Adrenal gland (tissue), 5 donors: ENCODE measurements at regions not wholly inside any gene's neighbourhood (a gene's known extent, or its start where the extent isn't known, plus 50 kb on each side); places are given as distances from the start of the nearest gene placed in this dataset.

Experiments
- POLR2A ChIP-seq, 2 donors: fragments of 450-650 bp; IDR thresholded peaks; one replicate each; pipeline ENCODE4 v1.6.1; 2017; ENCODE audit warnings: antibody characterized with exemption in 2 of 2, mild to moderate bottlenecking in 2 of 2, moderate library complexity in 1 of 2
- TF ChIP-seq, protein P1 (sequence below), 6 experiments: fragments of 450-650 bp in 4 of 6; fragments of 200-600 bp in 2 of 6; sonication (generic) in 1 of 6; IDR thresholded peaks; 1 replicate in 5 of 6; 2 replicates in 1 of 6; pipeline versions ENCODE4 v1.5.1 to v1.8.0; 2016 to 2021; ENCODE audit warnings: antibody characterized with exemption in 6 of 6, mild to moderate bottlenecking in 2 of 6, moderate library complexity in 1 of 6
- donor health status: DM: no; HTN: no; CAD: no.

DNA sequence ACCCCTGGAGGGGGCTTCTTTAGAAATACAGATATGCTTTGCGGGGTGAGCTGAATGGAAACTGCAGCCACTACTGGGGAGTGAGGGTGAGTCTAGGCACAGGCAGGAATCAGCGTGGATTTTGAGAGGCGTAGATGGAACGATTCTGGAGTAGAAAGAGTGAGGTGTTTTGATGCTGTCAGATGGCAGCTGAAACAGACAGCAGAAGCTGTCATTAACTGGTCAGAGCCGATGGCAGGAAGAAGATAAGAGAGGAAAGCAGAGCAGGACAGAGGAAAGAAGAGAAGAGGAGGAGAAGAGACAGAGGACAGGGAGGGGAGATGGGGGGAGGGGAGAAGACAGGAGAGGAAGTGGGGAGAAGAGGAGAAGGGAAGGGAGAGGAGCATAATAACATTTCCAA lies 138.5 kb downstream of the LRIG2 start:
- TF ChIP-seq, protein P1, sequence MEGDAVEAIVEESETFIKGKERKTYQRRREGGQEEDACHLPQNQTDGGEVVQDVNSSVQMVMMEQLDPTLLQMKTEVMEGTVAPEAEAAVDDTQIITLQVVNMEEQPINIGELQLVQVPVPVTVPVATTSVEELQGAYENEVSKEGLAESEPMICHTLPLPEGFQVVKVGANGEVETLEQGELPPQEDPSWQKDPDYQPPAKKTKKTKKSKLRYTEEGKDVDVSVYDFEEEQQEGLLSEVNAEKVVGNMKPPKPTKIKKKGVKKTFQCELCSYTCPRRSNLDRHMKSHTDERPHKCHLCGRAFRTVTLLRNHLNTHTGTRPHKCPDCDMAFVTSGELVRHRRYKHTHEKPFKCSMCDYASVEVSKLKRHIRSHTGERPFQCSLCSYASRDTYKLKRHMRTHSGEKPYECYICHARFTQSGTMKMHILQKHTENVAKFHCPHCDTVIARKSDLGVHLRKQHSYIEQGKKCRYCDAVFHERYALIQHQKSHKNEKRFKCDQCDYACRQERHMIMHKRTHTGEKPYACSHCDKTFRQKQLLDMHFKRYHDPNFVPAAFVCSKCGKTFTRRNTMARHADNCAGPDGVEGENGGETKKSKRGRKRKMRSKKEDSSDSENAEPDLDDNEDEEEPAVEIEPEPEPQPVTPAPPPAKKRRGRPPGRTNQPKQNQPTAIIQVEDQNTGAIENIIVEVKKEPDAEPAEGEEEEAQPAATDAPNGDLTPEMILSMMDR (IDR thresholded peaks at IDR 0.05) = no peak
- no peak for TF ChIP-seq POLR2A (IDR thresholded peaks at IDR 0.05)
